ENCODE measurements at regions not wholly inside any gene's neighbourhood (a gene's known extent, or its start where the extent isn't known, plus 50 kb on each side); places are given as distances from the start of the nearest gene placed in this dataset.
"Not testable (repeated sequence)": the region's sequence is repeated elsewhere in the genome, so short reads cannot be mapped to it uniquely, and the experiment has no call there.

DNA sequence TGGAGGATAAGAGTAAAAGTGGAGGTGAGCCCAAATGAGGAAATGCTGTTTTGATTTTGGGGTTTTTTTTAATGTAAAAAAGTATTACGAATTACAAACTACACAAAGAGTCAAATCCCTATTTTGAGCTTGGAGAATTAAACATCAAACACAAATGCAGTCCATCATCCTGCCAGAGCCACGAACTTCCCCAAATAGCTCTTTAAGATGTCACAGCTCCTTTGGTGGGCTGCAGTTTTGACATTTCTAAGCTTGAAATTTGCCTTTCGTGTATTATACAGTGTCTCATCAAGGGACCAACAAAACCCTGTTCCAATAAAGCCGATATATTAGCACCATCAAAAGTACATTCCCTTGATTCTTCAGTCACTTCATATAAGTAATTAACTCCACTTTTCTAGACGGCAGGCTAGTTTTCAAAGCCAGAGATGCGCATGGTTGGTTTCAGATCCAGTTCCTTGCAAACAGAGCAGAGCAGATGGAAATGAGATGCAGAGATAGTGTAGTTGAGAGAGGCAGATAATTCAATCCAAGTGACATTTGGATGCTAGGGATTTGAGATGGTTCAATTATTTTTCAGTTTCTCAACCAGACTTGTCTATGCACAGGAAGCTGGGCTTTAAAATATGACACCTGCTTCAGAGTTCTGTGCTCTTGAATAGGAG, 580.9 kb downstream of the EDEM1 start:
- DNase-seq, result no peak

DNA sequence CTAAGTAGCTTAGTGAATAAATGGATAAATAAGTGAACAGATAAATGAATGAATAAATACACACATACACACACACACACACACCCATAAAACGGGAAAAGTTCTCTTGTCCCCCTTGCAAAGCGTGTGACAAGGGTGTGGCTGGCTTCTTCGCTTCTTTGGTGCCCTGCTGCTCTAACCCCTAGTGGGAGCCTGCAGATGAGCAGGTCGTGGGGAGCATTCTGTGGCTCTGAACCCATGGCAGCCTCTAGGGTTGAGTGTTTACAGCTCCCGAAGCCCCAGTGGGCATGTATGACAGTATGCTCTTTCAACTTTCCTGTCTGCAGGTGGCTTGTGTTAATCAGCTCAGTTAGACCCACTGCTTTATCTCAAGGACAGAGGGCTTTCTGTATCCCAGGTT, 582.3 kb downstream of the EDEM1 start:
- no peak for DNase-seq

GRCh38 chr3:5774337-5774736, 586.8 kb downstream of the EDEM1 start:
- no peak for DNase-seq

- DNase-seq, result not testable (repeated sequence)
Observed at GRCh38 chr3:5775100-5775499, 587.6 kb downstream of the EDEM1 start.

DNA sequence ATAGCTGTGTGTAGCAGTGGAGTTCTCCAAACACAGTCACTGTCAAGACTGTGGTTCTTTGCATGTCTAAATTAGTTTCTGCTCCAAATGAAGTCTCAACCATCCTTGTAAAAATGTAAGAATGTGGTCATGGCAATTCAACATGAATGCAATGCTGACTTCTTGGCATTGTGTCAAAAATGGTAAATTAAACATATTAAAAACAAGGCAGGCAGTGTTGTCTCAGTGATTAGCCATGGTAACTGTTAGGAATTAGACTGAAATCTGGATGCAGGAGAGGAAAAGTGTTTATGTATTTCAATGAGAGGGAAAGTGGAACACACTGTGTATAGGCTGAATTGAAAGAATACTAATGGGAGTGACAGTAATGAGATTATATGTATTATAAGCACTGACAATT, 597.2 kb downstream of the EDEM1 start:
- no peak for DNase-seq

DNA sequence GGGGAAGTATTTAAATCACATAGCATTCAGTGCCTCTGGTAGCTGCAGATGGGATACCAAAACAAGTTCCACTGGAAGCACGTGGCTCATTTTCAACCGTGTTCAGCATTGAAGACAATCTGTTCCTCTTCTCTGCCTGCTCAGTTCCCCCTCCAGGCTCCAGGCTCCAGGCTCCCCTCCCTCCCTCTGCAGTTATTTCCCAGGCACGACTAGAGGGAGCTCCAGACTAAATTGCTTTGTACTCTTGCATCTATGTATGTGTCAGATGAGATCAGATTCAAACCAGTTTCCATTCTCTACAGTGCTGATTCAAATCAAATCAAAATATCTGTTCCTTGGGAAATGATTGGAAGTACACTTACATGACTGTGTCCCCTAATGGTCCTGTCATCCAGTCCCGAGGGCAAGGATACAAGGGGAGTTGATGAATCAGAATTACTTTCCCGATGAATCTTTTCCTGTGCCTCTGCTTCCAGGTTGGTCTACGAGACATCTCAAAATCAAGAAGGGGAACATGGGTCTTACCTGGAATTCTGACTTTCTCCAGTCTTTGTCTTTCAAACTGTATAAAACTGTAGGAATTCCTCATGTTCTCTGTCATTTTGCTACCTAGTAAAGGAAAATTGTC, 600.5 kb downstream of the EDEM1 start:
- no peak for DNase-seq

- no peak for DNase-seq
Observed at GRCh38 chr3:5788496-5788895, 601.0 kb downstream of the EDEM1 start.

GRCh38 chr3:5791558-5791957, 604.1 kb downstream of the EDEM1 start:
- no peak for DNase-seq

DNA sequence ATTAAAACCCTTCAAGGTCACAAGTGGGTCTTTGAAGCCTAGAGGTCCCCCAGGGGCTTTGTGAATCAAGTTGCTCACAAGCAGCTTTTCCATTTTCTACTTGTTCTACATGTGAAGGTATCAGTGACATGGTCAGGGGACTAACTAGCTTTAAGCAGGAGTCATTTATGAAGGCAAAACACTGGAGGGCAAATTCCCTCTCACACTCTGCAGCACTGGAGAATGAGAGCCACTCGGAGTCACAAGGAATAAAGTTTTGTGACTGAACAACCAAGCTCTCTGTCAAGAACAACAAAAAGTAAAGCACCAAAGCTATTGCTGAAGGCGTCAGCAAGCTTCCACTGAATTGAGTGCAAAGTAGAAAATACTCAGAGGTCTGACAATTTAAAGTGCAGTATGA, 609.0 kb downstream of the EDEM1 start:
- no peak for DNase-seq

- DNase-seq, result no peak
Observed at GRCh38 chr3:5798809-5799208, 611.3 kb downstream of the EDEM1 start.

DNA sequence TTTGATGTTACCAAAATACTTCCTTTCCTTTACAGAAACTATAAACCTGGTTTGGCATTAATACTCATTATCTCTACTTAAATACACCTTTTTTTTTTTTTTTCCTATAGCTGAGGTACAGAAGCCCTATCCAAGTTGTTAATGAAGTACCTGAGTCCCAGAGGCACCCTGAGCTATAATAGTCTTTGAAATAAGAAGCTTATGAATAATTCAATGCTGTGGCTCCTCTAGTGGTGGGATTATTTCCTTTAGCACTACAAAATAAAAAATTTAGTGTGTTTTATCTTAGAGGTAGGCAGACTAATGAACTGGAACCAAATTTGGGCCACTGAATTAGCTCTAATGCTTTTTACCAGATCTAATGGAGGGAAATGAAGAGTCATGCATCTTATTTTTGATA, 611.9 kb downstream of the EDEM1 start:
- DNase-seq, result no peak

DNA sequence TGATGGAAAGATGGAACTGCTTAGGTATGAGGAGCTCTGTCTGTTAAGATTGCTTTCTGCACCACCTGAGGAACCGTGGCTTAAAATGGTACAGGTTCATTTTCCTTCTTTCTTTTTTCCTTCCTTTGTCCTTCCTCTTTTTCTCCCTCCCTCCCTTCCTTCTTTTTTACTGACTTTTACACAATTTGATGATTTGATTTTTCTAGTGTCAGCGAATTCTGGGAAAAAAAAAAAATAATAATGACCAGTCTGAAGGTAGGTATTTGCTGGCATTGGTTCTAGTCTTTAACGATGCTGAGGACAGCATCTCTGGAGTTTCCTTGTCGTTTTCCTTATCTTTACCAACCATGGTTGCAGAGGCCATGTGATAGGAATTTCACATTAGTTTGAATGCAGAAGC, 613.5 kb downstream of the EDEM1 start:
- DNase-seq, result no peak

DNA sequence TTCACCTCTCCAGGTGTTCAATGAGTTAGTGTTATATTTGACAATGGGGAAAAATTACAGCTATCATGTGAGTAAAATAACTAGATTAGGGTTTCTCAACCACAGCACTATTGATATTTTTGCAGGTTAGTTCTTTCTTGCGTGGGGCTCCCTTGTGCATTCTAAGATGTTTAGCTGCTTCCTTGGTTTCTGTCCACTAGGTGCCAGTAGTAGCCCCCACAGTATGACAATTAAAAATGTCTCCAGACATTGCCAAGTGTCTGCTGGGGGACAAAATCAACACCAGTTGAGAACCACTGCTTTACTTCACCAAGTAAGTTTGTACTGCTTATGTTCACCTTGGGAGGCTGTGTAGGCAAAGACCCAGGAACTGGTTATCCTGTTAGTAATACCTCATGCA, 618.7 kb downstream of the EDEM1 start:
- DNase-seq, result no peak

DNA sequence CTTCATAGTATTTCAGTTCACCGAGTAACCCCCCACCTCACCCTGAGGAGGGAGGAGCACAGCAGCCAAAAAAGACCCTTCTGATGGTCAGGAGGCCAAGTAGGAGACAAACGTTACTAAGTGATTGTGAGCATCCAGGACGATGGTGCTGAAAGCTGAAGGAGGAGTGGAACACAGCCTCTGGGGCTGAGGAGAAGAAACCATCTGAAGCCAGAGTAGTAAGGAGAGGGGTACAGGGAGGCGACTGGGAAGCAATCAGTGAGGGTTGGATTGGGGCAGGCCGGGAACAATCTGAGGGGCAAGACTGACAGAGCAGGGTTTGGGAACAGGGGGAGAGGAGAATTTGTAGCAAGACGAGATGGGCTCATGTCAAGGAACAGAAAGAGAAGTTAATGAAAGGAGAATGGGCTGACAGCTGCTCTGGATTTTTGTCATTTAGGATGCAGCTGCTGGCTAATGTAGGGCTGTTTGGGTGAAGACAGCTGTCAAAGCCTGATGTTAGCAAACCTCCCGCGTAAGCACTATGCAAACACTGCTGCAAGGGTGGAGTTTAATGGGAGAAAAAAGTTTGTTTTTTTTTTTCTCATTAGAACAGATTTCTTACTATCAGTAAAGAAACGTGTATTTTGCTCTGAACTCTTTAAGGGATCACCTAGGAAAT, 622.2 kb downstream of the EDEM1 start:
- no peak for DNase-seq

GRCh38 chr3:5811016-5811415, 623.5 kb downstream of the EDEM1 start:
- DNase-seq, result no peak

DNA sequence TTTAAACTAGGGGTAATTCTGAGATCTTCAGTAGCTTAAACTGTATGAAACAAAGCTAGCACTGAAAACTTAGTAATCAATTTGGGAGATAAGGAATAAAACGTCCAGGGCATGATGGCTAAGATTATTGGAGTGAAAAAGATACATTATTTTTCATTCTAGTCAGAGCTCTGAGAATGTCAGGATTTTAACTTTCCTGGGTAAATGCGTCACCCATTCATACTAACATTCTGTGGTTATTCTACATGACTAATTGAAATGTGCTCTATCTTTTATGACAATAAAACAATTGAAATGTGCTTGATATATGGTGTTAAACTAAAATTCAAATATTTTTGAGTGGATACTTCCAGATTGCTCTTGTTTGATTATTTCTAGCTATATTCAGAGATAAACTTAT, 626.0 kb downstream of the EDEM1 start:
- no peak for DNase-seq

DNA sequence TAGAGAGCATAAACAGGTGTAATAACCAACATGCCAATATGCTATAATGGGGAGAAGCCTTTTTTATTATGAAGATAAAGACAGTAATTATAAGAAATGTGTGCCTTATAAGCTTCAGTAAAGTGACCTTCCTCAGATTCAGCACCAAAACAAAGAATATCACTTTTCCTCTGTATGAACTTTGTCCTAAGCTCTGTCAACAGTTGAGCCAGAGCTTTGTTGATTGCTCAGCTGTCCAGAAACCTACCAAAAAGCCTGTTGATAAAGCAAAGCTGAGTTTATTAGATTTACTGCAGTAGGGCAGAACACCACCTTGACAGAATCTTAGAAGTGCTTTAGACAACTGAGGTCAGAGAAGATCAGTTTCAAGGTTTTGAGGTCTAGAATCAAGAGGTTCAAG, 635.3 kb downstream of the EDEM1 start:
- DNase-seq, result no peak

- no peak for DNase-seq
Observed at GRCh38 chr3:5826467-5826866, 639.0 kb downstream of the EDEM1 start.

DNA sequence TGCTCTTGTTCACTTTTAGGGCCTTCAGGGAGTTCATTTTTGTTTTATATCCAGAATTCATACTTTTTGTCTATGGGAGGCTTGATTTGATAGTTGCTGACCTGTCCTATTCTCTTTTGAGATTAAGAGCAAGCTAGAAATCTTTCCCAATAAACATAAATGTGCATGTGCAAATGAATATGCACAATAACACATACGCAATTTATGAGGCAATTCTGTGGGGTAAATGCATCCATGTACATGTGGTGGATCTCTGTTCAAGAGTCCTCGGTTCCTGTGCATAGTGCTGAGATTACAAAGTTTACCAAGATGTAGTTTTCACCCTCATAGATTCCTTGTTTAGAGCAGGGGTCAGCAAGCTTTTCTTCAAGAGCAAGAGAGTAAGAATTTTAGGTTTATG, 640.7 kb downstream of the EDEM1 start:
- no peak for DNase-seq

DNA sequence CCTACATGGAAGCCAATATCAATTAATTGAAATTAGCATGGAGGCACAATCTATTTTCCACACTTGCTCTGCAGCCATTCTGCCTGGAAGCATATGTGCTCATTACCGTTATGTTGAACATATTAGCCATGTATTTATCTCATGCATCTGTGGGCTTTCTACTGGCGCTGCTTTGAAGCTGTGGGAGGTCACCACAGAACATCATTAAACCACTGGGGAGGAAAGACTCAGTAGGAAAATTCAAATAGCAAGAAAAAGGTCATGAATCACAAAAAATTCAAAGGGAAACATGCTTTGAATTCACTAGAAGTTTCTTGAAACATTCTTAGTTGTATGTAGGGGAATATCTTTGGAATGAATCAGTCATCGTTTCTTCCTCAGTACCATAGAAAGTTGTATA, 652.5 kb downstream of the EDEM1 start:
- no peak for DNase-seq

DNA sequence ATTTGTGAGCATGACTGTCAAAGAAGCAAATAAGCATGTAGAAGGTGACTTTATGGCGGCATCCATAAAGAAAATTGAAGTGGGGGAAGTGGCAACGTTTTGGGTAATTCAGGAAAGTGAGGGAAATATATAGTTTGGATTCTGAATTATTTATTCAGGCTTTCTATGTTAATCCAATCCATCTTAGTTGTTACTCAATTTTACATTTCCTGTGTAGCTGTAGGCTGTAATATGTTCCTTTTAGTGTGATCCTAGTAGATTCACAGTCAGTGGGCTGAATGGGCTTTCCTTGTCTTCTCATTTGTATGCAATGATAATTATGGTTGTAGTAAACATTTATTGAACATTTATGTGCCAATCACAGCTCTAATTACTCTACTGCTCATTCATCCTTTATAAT, 654.1 kb downstream of the EDEM1 start:
- DNase-seq, result no peak

- no peak for DNase-seq
Observed at GRCh38 chr3:5846261-5846660, 658.8 kb downstream of the EDEM1 start.

GRCh38 chr3:5861151-5861550, 673.6 kb downstream of the EDEM1 start:
- no peak for DNase-seq

DNA sequence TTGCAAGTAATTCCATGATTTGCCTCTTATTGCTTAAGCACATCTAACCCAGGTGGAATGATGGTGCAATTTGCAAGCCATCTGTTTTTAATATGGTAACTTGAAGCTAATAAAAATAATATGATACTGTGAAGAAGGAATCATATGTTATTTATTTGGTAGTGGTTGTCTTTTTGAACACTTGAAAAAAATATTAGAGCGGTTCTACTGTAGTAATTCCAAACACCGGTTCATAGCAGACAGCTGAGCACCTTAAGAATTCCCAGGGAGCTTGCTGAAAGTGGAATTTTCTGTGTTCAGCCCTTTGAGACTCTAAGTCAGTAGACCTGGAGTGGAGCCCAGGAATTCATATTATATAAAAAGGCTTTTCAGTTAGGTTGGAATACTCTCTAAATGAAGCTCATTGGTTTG, 687.4 kb downstream of the EDEM1 start:
- no peak for DNase-seq

- no peak for DNase-seq
Observed at GRCh38 chr3:5888851-5889250, 701.3 kb downstream of the EDEM1 start.

All from NCI-H2081 treated with DMSO at 0.1 percent for 48 hours (cell line).